Right atrium auricular region (tissue), 2 donors: ENCODE measurements at regions not wholly inside any gene's neighbourhood (a gene's known extent, or its start where the extent isn't known, plus 50 kb on each side); places are given as distances from the start of the nearest gene placed in this dataset.

Source experiments
- DNase-seq: peaks from one replicate; pipeline ENCODE4 v3.0.0-alpha.2; 2019; ENCODE audit warnings: low spot score
- H3K27ac ChIP-seq, 2 donors: fragments of 200-600 bp; sonication (generic); 1 replicate in 1 of 2; 2 replicates in 1 of 2; pipeline ENCODE4 v1.5.1; 2016 to 2019
- H3K27me3 ChIP-seq, 2 donors: fragments of 200-600 bp; sonication (generic); one replicate each; pipeline versions ENCODE4 v1.5.1 to v1.6.0; 2017 to 2019
- H3K36me3 ChIP-seq: fragments of 200-600 bp; sonication (generic); one replicate; pipeline ENCODE4 v1.5.1; 2016
- H3K4me1 ChIP-seq, 2 donors: fragments of 200-600 bp; sonication (generic); one replicate each; pipeline versions ENCODE4 v1.5.1 to v1.6.0; 2017 to 2019
- H3K4me3 ChIP-seq, 2 donors: fragments of 200-600 bp; sonication (generic); 1 replicate in 1 of 2; 2 replicates in 1 of 2; pipeline ENCODE4 v1.5.1; 2017 to 2019; ENCODE audit warnings: mild to moderate bottlenecking in 1 of 2, moderate library complexity in 1 of 2
- H3K9me3 ChIP-seq, 2 donors: fragments of 200-600 bp; sonication (generic); one replicate each; pipeline ENCODE4 v1.5.1; 2019
- TF ChIP-seq, protein P1 (sequence below), 2 donors: fragments of 200-600 bp; sonication (generic); IDR thresholded peaks; one replicate each; pipeline ENCODE4 v1.5.1; 2019; ENCODE audit warnings: antibody characterized with exemption in 2 of 2

DNA sequence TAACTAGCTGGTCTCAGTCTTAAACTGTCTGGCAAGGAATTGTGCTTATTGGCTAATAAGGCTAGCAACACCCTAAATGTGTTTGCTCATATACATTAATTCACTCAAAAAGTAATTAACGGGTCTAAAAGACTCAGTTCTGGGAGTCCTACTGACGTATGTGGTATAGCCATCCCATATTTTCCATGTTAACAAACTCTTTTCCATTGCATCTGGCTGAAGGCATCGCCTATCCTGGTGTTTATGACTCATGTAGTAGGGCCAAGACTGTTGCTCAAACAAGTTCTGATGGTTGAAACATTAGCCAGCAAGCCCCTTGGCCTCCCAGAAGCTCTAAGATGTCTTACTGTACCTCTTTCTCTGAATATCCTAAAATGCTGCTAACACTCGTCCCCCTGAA is 98.5 kb downstream of the PHLDA1 start:
- Histone ChIP-seq H3K4me1 (peaks cover 0 to 20% of the 10 kb centered on the region in 2 donors), H3K4me3 (no peak overlapping the region), H3K27me3 (no peaks in the 10 kb centered on the region), H3K36me3 (no peaks in the 10 kb centered on the region), H3K27ac (no peak overlapping the region), H3K9me3 (no peaks in the 10 kb centered on the region)
- DNase-seq: no peak
- TF ChIP-seq, protein P1, sequence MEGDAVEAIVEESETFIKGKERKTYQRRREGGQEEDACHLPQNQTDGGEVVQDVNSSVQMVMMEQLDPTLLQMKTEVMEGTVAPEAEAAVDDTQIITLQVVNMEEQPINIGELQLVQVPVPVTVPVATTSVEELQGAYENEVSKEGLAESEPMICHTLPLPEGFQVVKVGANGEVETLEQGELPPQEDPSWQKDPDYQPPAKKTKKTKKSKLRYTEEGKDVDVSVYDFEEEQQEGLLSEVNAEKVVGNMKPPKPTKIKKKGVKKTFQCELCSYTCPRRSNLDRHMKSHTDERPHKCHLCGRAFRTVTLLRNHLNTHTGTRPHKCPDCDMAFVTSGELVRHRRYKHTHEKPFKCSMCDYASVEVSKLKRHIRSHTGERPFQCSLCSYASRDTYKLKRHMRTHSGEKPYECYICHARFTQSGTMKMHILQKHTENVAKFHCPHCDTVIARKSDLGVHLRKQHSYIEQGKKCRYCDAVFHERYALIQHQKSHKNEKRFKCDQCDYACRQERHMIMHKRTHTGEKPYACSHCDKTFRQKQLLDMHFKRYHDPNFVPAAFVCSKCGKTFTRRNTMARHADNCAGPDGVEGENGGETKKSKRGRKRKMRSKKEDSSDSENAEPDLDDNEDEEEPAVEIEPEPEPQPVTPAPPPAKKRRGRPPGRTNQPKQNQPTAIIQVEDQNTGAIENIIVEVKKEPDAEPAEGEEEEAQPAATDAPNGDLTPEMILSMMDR (IDR thresholded peaks at IDR 0.05): no peak

DNA sequence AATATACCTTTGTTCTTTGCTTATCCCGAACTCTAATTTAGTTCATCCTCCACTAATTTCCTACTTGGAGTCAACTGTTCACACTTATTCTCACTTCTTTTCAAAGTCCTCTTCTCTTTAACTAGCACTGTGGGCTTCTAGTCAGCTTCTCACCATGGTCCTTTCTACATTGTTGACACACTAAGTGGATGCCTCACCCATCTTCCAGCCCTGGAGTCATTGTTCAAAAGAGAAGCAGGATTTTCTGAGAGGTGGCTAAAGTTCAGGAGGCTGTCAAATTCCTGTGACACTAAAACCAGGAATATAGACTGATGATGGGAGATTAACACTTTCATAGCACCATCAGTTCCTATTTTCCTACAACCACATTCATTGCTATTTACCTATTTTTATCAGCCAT is 99.3 kb downstream of the PHLDA1 start:
- TF ChIP-seq, protein P1 (IDR thresholded peaks at IDR 0.05): no peak
- Histone ChIP-seq H3K27ac (no peak overlapping the region), H3K4me1 (peaks cover 0 to 20% of the 10 kb centered on the region in 2 donors), H3K27me3 (no peaks in the 10 kb centered on the region), H3K36me3 (no peaks in the 10 kb centered on the region), H3K9me3 (no peaks in the 10 kb centered on the region), H3K4me3 (no peak overlapping the region)
- DNase-seq: no peak

DNA sequence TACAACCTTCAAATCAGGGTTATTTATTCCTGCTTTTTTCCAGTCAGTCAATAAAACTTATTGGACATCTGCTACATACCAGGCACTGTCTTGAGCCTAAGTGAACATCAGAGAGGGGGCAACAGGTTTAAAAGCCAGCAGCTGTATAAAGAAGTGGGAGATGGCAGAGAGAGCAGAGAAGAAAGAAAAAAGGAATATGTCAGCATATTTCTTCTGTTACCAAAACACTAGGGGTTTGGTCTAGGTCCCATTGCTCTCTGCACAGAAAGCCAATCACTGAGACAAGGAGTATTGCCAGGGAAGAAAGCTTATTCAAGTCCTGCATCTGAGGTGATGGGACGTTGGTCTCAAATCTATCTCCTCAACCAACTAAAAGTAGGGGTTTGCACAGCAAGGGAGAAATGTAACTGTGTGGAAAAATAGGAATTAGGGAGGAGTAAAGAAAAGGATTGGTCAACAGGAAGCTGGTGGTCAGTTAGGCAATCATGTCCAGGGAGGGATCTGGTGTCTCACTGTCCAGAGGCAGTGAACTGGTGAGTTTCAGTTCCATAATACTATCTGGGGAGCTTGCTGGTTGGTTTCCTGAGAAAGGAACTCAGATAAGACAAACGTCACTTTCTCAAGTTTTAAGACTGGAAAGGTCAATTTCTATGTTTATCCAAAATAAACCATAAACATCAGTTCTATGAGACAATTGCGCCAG is 107.5 kb downstream of the PHLDA1 start:
- Histone ChIP-seq H3K4me1 (no peaks in the 10 kb centered on the region), H3K27ac (no peak overlapping the region), H3K27me3 (no peaks in the 10 kb centered on the region), H3K9me3 (peaks cover 0 to 13% of the 10 kb centered on the region in 2 donors), H3K36me3 (no peaks in the 10 kb centered on the region), H3K4me3 (no peak overlapping the region)
- no peak for DNase-seq
- TF ChIP-seq, protein P1 (IDR thresholded peaks at IDR 0.05): no peak

DNA sequence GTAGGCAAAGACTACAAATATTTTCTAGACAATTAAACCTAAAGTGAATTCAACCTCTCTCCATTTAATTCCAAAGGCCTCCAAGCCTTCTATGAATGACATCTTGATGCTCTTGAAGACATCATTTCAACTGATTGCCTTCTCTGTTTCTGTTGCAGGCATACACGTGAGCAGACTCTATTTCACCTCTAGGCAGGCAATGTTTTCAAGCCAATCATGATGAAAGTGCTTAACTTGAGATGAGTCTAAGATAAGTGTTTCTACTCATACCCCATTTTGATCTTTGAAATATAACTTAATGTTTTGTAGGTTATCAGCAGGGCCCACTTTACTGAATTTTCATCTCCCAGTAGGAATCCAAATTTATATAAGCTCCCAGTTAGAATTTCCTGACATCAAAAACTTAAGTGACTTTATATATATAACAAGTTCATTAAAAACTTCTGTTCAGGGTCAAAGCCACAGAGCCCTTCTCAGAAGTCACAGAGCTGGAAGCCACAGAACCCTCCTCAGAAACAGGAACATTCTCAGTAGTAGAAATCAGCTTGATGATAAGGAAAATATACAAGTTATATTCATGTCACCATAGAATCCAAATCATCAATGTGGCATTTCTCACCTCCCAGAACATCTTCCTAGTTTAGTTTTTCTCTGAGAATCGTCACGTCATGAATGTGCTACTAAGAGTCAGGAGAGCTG is 108.5 kb downstream of the PHLDA1 start:
- Histone ChIP-seq H3K4me3 (no peak overlapping the region), H3K4me1 (no peaks in the 10 kb centered on the region), H3K36me3 (no peaks in the 10 kb centered on the region), H3K27ac (no peak overlapping the region), H3K27me3 (no peaks in the 10 kb centered on the region), H3K9me3 (peaks cover 0 to 13% of the 10 kb centered on the region in 2 donors)
- TF ChIP-seq, protein P1 (IDR thresholded peaks at IDR 0.05): no peak
- no peak for DNase-seq

DNA sequence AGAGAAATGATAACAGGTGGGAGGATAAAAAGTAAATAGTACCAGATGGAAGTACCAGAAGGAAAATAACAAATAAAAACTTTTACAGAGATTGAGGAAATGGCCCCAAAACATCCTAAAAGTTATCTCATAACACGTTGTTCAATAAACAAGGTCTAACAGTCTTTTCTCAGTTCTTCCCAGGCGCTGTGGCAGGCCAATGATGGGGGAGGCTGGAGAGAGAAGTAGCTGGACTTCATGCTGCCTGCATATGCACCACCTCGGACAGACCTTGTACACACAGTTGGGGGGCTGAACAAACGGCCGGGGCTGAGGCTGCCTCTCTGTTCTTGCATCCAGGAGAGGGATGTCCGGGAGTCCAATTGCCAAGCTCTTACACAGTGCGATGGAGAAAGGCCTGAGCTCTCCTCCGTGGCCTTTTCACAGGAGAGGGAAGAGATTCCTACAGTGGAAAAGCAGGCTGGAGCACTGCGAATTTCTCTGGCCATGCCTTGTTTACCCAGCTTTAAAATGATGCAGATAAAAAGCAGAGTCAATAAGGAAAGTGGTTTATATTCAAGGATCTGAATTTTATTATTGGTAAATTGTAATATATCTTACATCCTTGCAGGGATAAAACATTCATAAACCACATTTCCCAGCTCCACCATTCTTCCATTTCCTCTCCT is 109.8 kb downstream of the PHLDA1 start:
- Histone ChIP-seq H3K4me3 (no peak overlapping the region), H3K27me3 (no peaks in the 10 kb centered on the region), H3K4me1 (no peaks in the 10 kb centered on the region), H3K27ac (no peak overlapping the region), H3K36me3 (no peaks in the 10 kb centered on the region), H3K9me3 (peaks cover 0 to 13% of the 10 kb centered on the region in 2 donors)
- no peak for DNase-seq
- TF ChIP-seq, protein P1 (IDR thresholded peaks at IDR 0.05): no peak
